PC-3 (cell line): ENCODE measurements at regions not wholly inside any gene's neighbourhood (a gene's known extent, or its start where the extent isn't known, plus 50 kb on each side); places are given as distances from the start of the nearest gene placed in this dataset.
"Not testable (repeated sequence)": the region's sequence is repeated elsewhere in the genome, so short reads cannot be mapped to it uniquely, and the experiment has no call there.

Source experiments
- ATAC-seq: fragments of 200-7000 bp; cut with Tn5 transposase; 2 replicates; pipeline ENCODE4 v1.9.1; 2020; ENCODE audit warnings: mild to moderate bottlenecking, moderate library complexity
- BruUV-seq: library from RNA; stranded (reverse); fragments of 400-500 nt; replicated peaks from 2 replicates; lab custom pipeline; 2021; lab: Mats Ljungman, UMichigan
- CTCF ChIA-PET: fragments of 300-600 bp; sonication (Branson Sonifier 250); formaldehyde crosslinking; loops from one replicate; lab custom pipeline; 2022; ENCODE audit warnings: antibody characterized with exemption; lab: Charles Lee
- POLR2A ChIA-PET: fragments of 300-600 bp; sonication (Branson Sonifier 250); formaldehyde crosslinking; loops from one replicate; lab custom pipeline; 2022; ENCODE audit warnings: antibody characterized with exemption; ENCODE audit not compliant: unreplicated experiment; lab: Charles Lee
- DNase-seq: peaks from one replicate; pipeline ENCODE4 v3.0.0-alpha.2; 2015
- H2AFZ ChIP-seq: fragments of 300-600 bp; sonication (generic); 2 replicates; pipeline ENCODE4 v1.6.0; 2016; ENCODE audit warnings: antibody characterized with exemption, low read length
- H3F3A ChIP-seq: fragments of 300-600 bp; sonication (generic); one replicate; pipeline ENCODE4 v1.6.0; 2017; ENCODE audit warnings: antibody characterized with exemption, low read length, control low read depth, mild to moderate bottlenecking; ENCODE audit not compliant: unreplicated experiment
- H3K27ac ChIP-seq: fragments of 300-600 bp; sonication (generic); 2 replicates; pipeline ENCODE4 v1.5.1; 2016; ENCODE audit warnings: mild to moderate bottlenecking, low read length
- H3K27me3 ChIP-seq: fragments of 300-600 bp; sonication (generic); 2 replicates; pipeline ENCODE4 v1.6.1; 2016; ENCODE audit warnings: low read length, mixed read lengths
- H3K36me3 ChIP-seq: fragments of 300-600 bp; sonication (generic); 2 replicates; pipeline ENCODE4 v1.6.1; 2016; ENCODE audit warnings: low read depth, mixed run types, low read length, mixed read lengths
- H3K4me1 ChIP-seq: fragments of 300-600 bp; sonication (generic); 2 replicates; pipeline ENCODE4 v1.5.1; 2016; ENCODE audit warnings: low read length; ENCODE audit not compliant: insufficient read depth
- H3K4me2 ChIP-seq: fragments of 300-600 bp; sonication (generic); 2 replicates; pipeline ENCODE4 v1.6.0; 2016; ENCODE audit warnings: low read length
- H3K4me3 ChIP-seq: fragments of 300-600 bp; sonication (generic); 2 replicates; pipeline ENCODE4 v1.5.1; 2016; ENCODE audit warnings: mild to moderate bottlenecking, low read length, mixed read lengths
- H3K79me2 ChIP-seq: fragments of 300-600 bp; sonication (generic); 2 replicates; pipeline ENCODE4 v1.6.1; 2017; ENCODE audit warnings: low read length, mixed read lengths
- H3K9ac ChIP-seq: fragments of 300-600 bp; sonication (generic); 2 replicates; pipeline ENCODE4 v1.6.0; 2016; ENCODE audit warnings: mild to moderate bottlenecking, low read length
- H3K9me2 ChIP-seq: fragments of 300-600 bp; sonication (generic); replicated peaks from 2 replicates; pipeline ENCODE4 v1.6.1; 2016; ENCODE audit warnings: mixed run types, low read length, mixed read lengths
- H3K9me3 ChIP-seq: fragments of 300-600 bp; sonication (generic); 2 replicates; pipeline ENCODE4 v1.6.1; 2016; ENCODE audit warnings: low read length, mixed read lengths
- H4K20me1 ChIP-seq: fragments of 300-600 bp; sonication (generic); 2 replicates; pipeline ENCODE4 v1.6.1; 2016; ENCODE audit warnings: low read length, mixed read lengths
- EZH2 ChIP-seq: fragments of 300-600 bp; sonication (generic); IDR thresholded peaks from one replicate; pipeline ENCODE4 v1.6.1; 2017; ENCODE audit warnings: antibody characterized with exemption, mild to moderate bottlenecking, low read length; ENCODE audit not compliant: unreplicated experiment
- EZH2phosphoT487 ChIP-seq: fragments of 300-600 bp; sonication (generic); IDR thresholded peaks from 2 replicates; pipeline ENCODE4 v1.6.1; 2018; ENCODE audit warnings: mild to moderate bottlenecking, antibody characterized with exemption, low read length, borderline replicate concordance
- intact Hi-C: fragments of 100-400 bp; cut with micrococcal nuclease; formaldehyde crosslinking; loops from 2 replicates; pipeline ENCODE4 v1.9.0; 2023
- TF ChIP-seq, protein P1 (sequence below): fragments of 300-600 bp; sonication (generic); conservative IDR thresholded peaks from 2 replicates; pipeline ENCODE4 v1.5.1; 2017; ENCODE audit warnings: antibody characterized with exemption, low read depth, mild to moderate bottlenecking, low read length

DNA sequence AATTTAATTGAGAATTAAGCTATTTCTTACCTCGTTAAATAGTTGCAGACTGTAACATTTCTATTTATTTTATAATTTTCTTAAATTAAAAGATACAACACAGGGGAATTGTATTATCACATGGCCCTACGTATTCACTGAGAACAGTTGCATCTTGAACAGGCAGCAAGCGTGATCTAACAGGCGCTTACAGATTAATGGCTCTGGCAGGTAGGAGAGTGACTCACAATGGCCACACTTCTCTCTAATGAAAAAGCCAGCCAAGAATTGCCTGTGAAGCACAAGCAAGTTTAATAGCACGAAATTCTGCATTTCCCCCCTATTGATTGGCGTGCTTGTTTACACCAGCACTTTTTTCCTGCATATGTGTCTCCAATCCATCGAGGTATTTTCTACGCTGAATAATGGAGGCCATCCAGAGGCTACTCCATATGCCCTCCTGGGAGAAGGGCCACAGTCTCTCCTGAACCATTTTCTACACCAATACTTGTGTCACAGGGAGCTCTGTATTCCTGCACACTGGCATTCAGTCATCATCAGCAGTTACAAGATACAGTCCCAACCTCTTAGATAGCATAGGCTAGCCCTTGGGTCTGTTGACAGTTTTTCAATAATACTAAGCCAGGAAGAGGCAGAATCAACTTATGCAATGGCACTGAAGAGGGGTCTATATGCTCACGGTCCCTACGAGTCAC lies 150.6 kb upstream of the PLD5 start:
- CTCF ChIA-PET: no interaction called here
- intact Hi-C loops: no loop called here
- POLR2A ChIA-PET: no interaction called here

GRCh38 chr1:242673652-242674051 lies 149.2 kb upstream of the PLD5 start:
- Histone ChIP-seq H3K9me3 (no peaks in the 10 kb centered on the region), H3K4me1 (no peaks in the 10 kb centered on the region), H3K27ac (no peak overlapping the region), H3K9ac (no peak overlapping the region), H2AFZ (no peak overlapping the region), H3K4me2 (no peak overlapping the region), H3K36me3 (no peaks in the 10 kb centered on the region), H3K4me3 (no peak overlapping the region), H3K27me3 (peaks cover 14% of the 10 kb centered on the region), H3F3A (no peaks in the 10 kb centered on the region), H3K9me2 (no peaks in the 10 kb centered on the region), H4K20me1 (no peaks in the 10 kb centered on the region), H3K79me2 (no peaks in the 10 kb centered on the region)
- ChIA-PET CTCF (no interaction called here), POLR2A (no interaction called here)
- DNase-seq: no peak
- BruUV-seq: no TSS peak
- TF ChIP-seq, protein P1, sequence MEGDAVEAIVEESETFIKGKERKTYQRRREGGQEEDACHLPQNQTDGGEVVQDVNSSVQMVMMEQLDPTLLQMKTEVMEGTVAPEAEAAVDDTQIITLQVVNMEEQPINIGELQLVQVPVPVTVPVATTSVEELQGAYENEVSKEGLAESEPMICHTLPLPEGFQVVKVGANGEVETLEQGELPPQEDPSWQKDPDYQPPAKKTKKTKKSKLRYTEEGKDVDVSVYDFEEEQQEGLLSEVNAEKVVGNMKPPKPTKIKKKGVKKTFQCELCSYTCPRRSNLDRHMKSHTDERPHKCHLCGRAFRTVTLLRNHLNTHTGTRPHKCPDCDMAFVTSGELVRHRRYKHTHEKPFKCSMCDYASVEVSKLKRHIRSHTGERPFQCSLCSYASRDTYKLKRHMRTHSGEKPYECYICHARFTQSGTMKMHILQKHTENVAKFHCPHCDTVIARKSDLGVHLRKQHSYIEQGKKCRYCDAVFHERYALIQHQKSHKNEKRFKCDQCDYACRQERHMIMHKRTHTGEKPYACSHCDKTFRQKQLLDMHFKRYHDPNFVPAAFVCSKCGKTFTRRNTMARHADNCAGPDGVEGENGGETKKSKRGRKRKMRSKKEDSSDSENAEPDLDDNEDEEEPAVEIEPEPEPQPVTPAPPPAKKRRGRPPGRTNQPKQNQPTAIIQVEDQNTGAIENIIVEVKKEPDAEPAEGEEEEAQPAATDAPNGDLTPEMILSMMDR: no peak
- TF ChIP-seq EZH2: no peak
- no peak for TF ChIP-seq EZH2phosphoT487
- no peak for ATAC-seq
- intact Hi-C loops: no loop called here

More for the DNA sequence above, 150.6 kb upstream of the PLD5 start:
- Histone ChIP-seq H3K9ac (no peak overlapping the region), H2AFZ (no peak overlapping the region), H3K27ac (no peak overlapping the region), H3K4me1 (no peaks in the 10 kb centered on the region), H3K4me2 (no peak overlapping the region), H3K9me2 (no peaks in the 10 kb centered on the region), H3K36me3 (no peaks in the 10 kb centered on the region), H3K27me3 (peaks cover 26% of the 10 kb centered on the region), H4K20me1 (no peaks in the 10 kb centered on the region), H3F3A (no peaks in the 10 kb centered on the region), H3K4me3 (no peak overlapping the region), H3K79me2 (no peaks in the 10 kb centered on the region), H3K9me3 (no peaks in the 10 kb centered on the region)
- ATAC-seq: no peak
- DNase-seq: no peak
- no TSS peak for BruUV-seq
- no peak for TF ChIP-seq EZH2
- no peak for TF ChIP-seq EZH2phosphoT487
- TF ChIP-seq, protein P1: no peak

GRCh38 chr1:242673165-242673564 lies 148.7 kb upstream of the PLD5 start:
- POLR2A ChIA-PET, H4K20me1 ChIP-seq, H3K9me3 ChIP-seq, H3F3A ChIP-seq, H3K27ac ChIP-seq, CTCF ChIA-PET, H2AFZ ChIP-seq, DNase-seq, BruUV-seq, H3K9me2 ChIP-seq, H3K9ac ChIP-seq, H3K4me1 ChIP-seq, ATAC-seq, H3K36me3 ChIP-seq, H3K27me3 ChIP-seq, intact Hi-C loops, H3K79me2 ChIP-seq, H3K4me3 ChIP-seq, H3K4me2 ChIP-seq: not testable (repeated sequence)
